GM21526 (cell line): ENCODE measurements at regions not wholly inside any gene's neighbourhood (a gene's known extent, or its start where the extent isn't known, plus 50 kb on each side); places are given as distances from the start of the nearest gene placed in this dataset.
A peak's percentile ranks its signal among the peaks of the same experiment; 100 is the strongest.

Experiments used
- ATAC-seq: cut with Tn5 transposase; IDR thresholded peaks from one replicate; pipeline ENCODE4 v1.9.1; 2021; ENCODE audit warnings: moderate library complexity; ENCODE audit not compliant: unreplicated experiment, low FRiP score

DNA sequence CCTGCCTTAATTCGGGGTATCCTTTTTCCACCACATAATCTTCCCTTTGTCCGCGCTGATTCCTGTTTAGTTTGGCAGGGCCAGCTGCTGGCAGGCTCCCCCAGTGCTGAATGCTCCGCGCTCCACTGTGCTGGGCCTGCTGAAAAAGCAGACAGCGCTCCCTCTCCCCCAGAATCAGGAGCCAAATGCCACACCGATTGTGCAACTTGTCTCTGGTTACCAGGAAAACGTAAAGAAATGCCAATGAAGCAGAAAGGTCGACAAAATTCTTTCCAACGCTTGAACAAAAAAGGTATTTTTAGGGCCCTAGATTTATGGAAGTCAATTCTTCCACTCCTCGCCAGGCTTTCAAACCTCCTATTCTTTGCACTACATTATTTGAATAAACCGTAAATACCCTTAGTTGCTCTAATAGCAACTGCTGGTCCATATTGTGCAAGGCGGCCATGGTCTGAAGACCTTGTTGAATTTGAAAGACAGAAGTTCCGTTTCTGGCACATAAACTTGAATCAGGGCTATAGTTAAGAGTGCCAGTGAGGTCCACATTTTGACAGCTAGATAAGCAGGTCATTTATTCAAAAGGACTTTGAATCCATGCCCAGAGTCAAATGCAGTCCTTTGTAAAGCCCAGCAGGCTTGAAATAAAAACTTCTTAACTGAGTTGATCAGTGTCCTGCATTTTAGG is 206.7 kb upstream of the RFC3 start:
- ATAC-seq = no peak

DNA sequence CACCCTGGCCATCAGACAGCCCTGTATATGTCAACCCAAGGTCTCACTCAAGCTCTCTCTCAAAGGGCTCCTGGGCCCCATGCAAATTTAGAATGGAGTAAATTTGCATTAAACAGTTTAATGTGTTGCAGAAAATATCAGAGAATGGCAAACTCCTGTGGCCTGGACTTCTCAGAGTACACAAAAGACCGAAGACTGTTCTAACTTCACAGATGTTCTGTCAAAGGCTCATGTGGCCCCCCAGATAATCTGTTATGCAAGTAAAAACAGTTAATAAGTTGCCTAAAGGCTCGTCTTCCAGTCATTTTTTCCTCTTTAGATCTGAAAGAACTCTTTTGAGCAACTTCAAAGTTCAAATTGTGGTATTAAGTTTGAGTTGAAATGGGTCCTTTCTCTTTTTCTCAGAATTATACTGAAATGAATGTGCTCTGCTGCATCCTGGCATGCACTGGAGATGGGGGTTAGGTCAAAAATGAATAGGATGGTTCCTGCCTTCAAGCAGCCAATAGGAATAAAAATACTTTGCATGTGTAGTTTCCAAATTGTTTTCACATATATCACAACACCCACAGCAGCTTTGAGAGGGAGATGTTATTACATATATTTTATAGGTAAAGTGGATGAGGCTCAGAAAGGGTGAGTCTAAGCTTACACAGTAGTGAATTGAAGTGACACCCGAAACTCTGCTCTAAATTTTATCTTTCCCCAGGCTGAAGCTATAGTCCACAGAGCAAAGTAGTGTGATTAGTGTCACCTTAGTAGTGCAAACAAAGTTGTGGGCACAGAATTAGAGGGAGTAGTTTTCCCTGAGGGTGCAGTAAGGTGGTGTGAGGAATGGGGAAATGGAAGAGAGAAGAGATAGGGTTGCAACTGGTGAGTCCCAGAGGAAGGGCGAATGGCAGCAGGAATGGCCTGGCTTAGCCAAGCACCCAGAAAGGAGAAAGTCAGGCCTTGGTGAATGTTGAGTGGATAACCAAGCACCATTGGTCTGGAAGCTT is 205.0 kb upstream of the RFC3 start:
- no peak for ATAC-seq

DNA sequence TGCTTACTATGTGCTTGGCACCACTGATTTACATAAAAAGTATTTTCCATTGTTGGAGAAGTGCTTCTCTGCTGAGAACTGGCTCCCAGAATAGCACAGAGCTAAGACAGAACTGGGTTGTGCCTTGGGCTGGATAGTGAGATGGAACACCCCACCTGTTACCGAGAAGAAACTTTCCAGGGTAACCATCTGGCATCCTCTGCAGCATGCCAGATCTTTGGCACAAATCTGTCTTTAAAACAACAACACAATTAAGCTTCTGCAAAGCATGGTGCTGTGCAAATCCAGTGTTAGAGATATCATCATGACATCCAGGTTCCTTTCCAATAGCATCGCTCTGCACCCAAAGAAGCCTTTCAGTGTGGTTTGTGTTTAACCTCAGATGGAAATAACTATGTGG is 202.5 kb upstream of the RFC3 start:
- ATAC-seq = no peak

DNA sequence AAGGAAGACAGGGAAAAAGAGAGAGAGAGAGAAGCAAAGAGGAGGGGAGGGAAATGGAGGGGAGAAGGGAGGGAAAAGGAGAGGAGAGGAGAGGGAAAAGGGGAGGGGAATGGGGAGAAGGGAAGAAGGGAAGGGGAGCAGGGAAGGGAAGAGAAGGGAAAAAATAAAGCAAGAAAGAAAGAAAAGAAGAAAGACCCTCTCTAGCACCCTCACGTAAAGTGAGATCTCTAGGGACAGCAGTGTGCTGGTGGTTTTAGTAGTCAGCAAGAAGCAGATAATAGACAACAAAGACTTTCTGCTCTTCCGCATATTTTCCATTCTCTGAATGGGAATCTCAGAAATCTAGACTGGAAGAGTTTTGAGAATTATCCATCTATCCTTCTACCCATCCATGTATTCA is 201.8 kb upstream of the RFC3 start:
- ATAC-seq = no peak

- ATAC-seq = no peak
Measured at GRCh38 chr13:33617055-33617454, 200.9 kb upstream of the RFC3 start.

GRCh38 chr13:33624253-33624652 is 193.7 kb upstream of the RFC3 start:
- no peak for ATAC-seq

- no peak for ATAC-seq
Measured at GRCh38 chr13:33624740-33625139, 193.2 kb upstream of the RFC3 start.

DNA sequence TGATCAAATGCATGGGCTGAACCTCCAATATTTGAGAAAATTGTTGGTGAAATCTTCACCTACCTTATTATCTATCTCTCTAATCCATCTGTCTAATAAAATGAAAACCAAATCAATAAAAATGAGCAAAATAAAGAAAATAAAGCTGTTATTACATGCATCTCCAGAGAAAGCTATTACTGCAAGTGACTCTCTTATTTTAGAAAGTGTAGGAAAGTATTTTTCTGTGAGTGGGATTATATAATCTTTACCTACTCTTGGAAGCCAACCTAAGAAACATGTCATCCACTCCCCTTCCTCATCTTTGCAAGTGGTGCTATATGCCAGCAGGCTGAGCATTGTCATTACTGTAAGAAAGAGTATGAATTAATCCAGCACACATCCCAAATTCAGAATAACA is 191.5 kb upstream of the RFC3 start:
- no peak for ATAC-seq

DNA sequence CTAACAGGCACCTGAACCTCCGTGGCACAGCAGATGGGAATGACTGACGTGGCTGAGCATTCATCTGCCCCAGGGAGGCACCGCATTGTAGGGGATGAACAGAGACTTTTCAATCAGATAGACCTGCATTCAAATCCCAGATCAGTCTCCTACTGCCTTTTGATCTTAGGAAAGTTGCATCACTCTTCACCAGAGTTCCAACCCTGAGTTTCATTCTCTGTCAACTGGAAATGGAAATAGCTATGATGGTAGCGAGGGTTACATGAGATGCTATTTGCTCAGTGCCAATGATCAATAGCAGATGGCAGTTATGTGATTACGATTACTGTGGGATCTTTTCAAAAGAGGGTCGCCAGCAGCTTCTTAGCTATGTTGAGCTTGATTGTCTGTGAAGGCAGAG is 189.3 kb upstream of the RFC3 start:
- ATAC-seq = no peak

- no peak for ATAC-seq
Measured at GRCh38 chr13:33629605-33630360, 188.2 kb upstream of the RFC3 start.

GRCh38 chr13:33633701-33634545 is 184.0 kb upstream of the RFC3 start:
- no peak for ATAC-seq

GRCh38 chr13:33634546-33634982 is 183.4 kb upstream of the RFC3 start:
- no peak for ATAC-seq

- no peak for ATAC-seq
Measured at GRCh38 chr13:33636243-33636642, 181.7 kb upstream of the RFC3 start.

DNA sequence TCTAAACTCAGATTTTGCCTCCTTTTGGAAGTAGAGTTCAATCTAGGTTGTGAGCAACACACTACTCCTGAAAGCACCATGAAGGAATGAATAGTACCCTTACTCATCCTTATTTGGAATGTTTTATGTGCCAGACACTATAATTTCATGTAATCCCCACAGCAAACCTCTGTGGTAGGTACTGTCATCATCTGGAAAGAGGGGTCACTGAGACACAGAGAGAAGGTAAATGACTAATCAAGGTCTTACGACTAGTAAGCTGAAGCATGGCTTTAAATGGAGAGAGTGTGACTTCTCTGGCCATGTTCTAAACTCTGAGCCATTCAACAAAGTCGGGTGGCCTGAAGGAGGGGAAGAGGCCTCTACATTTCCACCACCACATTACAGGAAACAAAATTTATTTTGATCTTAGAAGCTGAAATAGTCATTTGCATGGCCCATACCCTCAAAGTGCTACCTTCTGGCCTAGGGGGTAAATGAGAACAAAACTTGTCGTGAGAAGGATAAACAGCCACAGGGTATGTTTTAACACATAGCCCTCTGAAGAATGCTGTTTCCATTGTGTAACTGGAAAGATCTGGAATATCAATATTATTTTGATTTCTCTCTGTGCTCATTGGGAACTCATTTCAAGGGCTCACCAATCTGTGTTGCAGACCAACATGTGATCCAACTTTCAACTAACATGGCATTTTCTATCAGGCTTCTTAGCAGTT is 180.8 kb upstream of the RFC3 start:
- no peak for ATAC-seq

DNA sequence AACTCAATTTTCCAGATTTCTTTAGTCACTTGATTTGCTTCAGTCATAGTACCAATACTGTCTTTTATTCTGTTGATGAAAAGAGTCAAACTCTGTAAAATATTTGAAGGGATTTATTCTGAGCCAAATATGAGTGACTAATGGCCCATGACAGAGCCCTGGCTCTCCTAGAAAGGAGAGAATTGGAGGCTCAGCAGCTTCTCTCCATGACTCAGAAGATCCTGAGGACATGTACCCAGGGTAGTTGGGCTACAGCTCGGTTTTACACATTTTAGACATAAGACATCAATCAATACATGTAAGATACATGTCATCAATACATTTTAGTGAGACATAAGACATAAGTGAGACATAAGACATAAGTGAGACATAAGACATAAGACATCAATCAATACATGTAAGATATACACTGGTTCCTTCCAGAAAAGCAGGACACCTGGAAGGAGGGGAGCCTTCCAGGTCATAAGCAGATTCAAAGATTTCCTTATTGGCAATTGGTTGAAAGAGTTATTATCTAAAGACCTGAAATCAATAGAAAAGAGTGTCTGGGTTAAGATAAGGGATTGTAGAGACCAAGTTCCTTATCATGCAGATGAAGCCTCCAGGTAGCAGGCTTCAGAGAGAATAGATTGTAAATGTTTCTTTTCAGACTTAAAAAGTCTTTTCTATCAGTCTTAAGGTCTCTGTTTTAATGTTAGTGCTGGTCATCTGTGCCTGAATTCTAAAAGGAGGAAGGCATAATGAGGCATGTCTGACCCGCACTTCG is 179.8 kb upstream of the RFC3 start:
- no peak for ATAC-seq

GRCh38 chr13:33639158-33639557 is 178.8 kb upstream of the RFC3 start:
- no peak for ATAC-seq

DNA sequence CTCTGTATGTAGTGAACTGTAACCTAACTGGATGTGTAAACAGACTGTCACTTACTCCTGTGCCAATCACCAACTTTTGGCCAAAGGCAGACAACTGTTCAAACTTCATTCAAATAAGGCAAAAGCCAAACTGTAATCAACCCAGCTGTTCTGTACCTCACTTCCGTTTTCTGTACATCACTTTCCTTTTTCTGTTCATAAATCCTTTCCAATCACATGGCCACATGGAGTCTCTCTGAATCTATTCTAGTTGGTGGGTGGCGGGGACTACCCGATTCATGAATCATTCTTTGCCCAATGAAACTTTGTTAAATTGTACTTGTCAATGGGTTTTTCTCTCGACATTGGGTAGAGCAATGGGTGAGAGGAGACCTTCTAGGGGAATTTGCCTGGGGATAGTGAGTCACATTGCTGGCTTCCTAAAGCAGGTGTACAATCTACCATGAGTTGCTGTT is 178.3 kb upstream of the RFC3 start:
- ATAC-seq = peak; percentile 61

DNA sequence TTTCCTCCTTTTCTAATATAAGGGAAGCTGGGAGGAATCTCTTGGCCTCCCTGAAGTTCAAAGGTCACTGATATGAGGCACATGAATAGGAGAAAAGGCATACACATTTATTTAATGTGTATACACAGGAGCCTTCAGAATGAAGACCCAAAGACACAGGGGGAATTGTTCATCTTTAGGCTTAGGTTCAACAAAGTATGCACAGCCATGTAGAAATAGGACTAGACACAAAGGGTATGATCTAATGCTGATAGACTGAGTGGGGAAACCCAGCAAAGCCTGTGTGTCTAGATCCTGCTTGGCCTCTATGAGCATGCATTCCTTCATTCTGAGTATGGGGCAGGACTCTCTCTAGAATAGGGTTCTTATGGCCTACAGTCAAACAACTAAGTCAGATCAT is 177.1 kb upstream of the RFC3 start:
- ATAC-seq = no peak
